IMR-90 (cell line): ENCODE measurements at regions not wholly inside any gene's neighbourhood (a gene's known extent, or its start where the extent isn't known, plus 50 kb on each side); places are given as distances from the start of the nearest gene placed in this dataset.

Experiments used
- ATAC-seq: fragments of 200-7000 bp; cut with Tn5 transposase; 2 replicates; pipeline ENCODE4 v1.9.1; 2020; ENCODE audit warnings: low read depth, mild to moderate bottlenecking, moderate library complexity
- BruUV-seq: library from RNA; stranded (reverse); fragments of 400-500 nt; replicated peaks from 2 replicates; lab custom pipeline; 2021; lab: Mats Ljungman, UMichigan
- CTCF ChIA-PET: fragments of 300-600 bp; formaldehyde crosslinking; extraction: SDS; loops from one replicate; lab custom pipeline; 2021; ENCODE audit warnings: antibody characterized with exemption; lab: Yijun Ruan, JAX
- POLR2A ChIA-PET: fragments of 300-600 bp; sonication (Branson Sonifier 250); formaldehyde crosslinking; loops from one replicate; lab custom pipeline; 2022; ENCODE audit warnings: antibody characterized with exemption; ENCODE audit not compliant: unreplicated experiment; lab: Charles Lee
- DNase-seq: peaks from one replicate; pipeline ENCODE4 v3.0.0; 2013
- H2AFZ ChIP-seq: replicated peaks from 2 replicates; pipeline ENCODE3; 2013; ENCODE audit warnings: low read length, mild to moderate bottlenecking; ENCODE audit not compliant: poor library complexity
- H2AK5ac ChIP-seq: 2 replicates; pipeline ENCODE4 v1.6.1; 2013; ENCODE audit warnings: low read depth, low read length, inconsistent platforms
- H2AK9ac ChIP-seq: replicated peaks from 2 replicates; pipeline ENCODE3; 2013; ENCODE audit warnings: mild to moderate bottlenecking, low read depth, low read length, moderate library complexity; ENCODE audit not compliant: poor library complexity
- H2BK120ac ChIP-seq: 2 replicates; pipeline ENCODE4 v1.6.1; 2013; ENCODE audit warnings: low read depth, low read length, inconsistent platforms
- H2BK15ac ChIP-seq: 3 replicates; pipeline ENCODE4 v1.6.1; 2013; ENCODE audit warnings: low read depth, low read length, inconsistent platforms
- H2BK20ac ChIP-seq: 2 replicates; pipeline ENCODE4 v1.6.1; 2013; ENCODE audit warnings: low read depth, mild to moderate bottlenecking, inconsistent platforms, low read length, moderate library complexity
- H2BK5ac ChIP-seq: 2 replicates; pipeline ENCODE4 v1.6.1; 2013; ENCODE audit warnings: mild to moderate bottlenecking, low read depth, low read length, inconsistent platforms; ENCODE audit not compliant: poor library complexity, severe bottlenecking
- H3K14ac ChIP-seq: replicated peaks from 2 replicates; pipeline ENCODE4 v1.6.1; 2013; ENCODE audit warnings: low read depth, low read length, inconsistent platforms
- H3K18ac ChIP-seq: 2 replicates; pipeline ENCODE4 v1.6.1; 2013; ENCODE audit warnings: low read depth, low read length, control low read depth
- H3K23ac ChIP-seq: 2 replicates; pipeline ENCODE4 v1.6.1; 2013; ENCODE audit warnings: low read depth, low read length, inconsistent platforms
- H3K27ac ChIP-seq: 2 replicates; pipeline ENCODE4 v1.5.1; 2013; ENCODE audit warnings: mild to moderate bottlenecking, control low read depth, low read length; ENCODE audit not compliant: insufficient read depth
- H3K27me3 ChIP-seq: 2 replicates; pipeline ENCODE4 v1.6.1; 2013; ENCODE audit warnings: low read length; ENCODE audit not compliant: control insufficient read depth, insufficient read depth
- H3K36me3 ChIP-seq: 2 replicates; pipeline ENCODE4 v1.6.1; 2013; ENCODE audit warnings: low read length, mixed read lengths; ENCODE audit not compliant: control insufficient read depth, insufficient read depth
- H3K4ac ChIP-seq: 2 replicates; pipeline ENCODE4 v1.6.1; 2013; ENCODE audit warnings: low read depth, low read length, inconsistent platforms
- H3K4me1 ChIP-seq: 2 replicates; pipeline ENCODE4 v1.6.1; 2013; ENCODE audit warnings: low read length, mixed read lengths; ENCODE audit not compliant: control insufficient read depth, insufficient read depth
- H3K4me2 ChIP-seq: 2 replicates; pipeline ENCODE4 v1.6.1; 2013; ENCODE audit warnings: low read depth, mild to moderate bottlenecking, control low read depth, low read length, moderate library complexity
- H3K4me3 ChIP-seq: 2 replicates; pipeline ENCODE4 v1.5.1; 2013; ENCODE audit warnings: low read depth, mild to moderate bottlenecking, control low read depth, low read length, moderate library complexity; ENCODE audit not compliant: insufficient read depth
- H3K56ac ChIP-seq: 2 replicates; pipeline ENCODE4 v1.6.1; 2013; ENCODE audit warnings: low read length, inconsistent platforms; ENCODE audit not compliant: insufficient read depth; ENCODE audit errors: extremely low read depth
- H3K79me1 ChIP-seq, 2 experiments: 2 replicates each; pipeline ENCODE4 v1.6.1; 2013; ENCODE audit warnings: low read length in 2 of 2, inconsistent platforms in 1 of 2, low read depth in 1 of 2
- H3K9ac ChIP-seq: 2 replicates; pipeline ENCODE4 v1.6.1; 2013; ENCODE audit warnings: low read depth, low read length, control low read depth
- H3K9me1 ChIP-seq: 2 replicates; pipeline ENCODE4 v1.6.1; 2013; ENCODE audit warnings: low read length, inconsistent platforms; ENCODE audit not compliant: insufficient read depth
- H3K9me3 ChIP-seq: 2 replicates; pipeline ENCODE4 v1.6.1; 2013; ENCODE audit warnings: low read length; ENCODE audit not compliant: control insufficient read depth, insufficient read depth
- H4K20me1 ChIP-seq: 2 replicates; pipeline ENCODE4 v1.6.1; 2013; ENCODE audit warnings: low read length, inconsistent platforms; ENCODE audit not compliant: insufficient read depth
- H4K5ac ChIP-seq: 2 replicates; pipeline ENCODE4 v1.6.1; 2013; ENCODE audit warnings: mild to moderate bottlenecking, low read depth, low read length, control low read depth
- H4K8ac ChIP-seq, 2 experiments: 2 replicates each; pipeline ENCODE4 v1.6.1; 2013; ENCODE audit warnings: low read depth in 2 of 2, low read length in 2 of 2, control low read depth in 1 of 2, inconsistent platforms in 1 of 2
- H4K91ac ChIP-seq: 2 replicates; pipeline ENCODE4 v1.6.1; 2013; ENCODE audit warnings: low read depth, low read length, inconsistent platforms; ENCODE audit not compliant: insufficient read depth
- BHLHE40 ChIP-seq: fragments of 150-350 bp; IDR thresholded peaks from 2 replicates; pipeline ENCODE4 v1.6.1; 2016; ENCODE audit warnings: mild to moderate bottlenecking, low read depth, low read length
- CEBPB ChIP-seq: IDR thresholded peaks from 2 replicates; pipeline ENCODE4 v1.6.1; 2012; ENCODE audit warnings: low read depth, low read length, improper control_type of control experiment
- CHD1 ChIP-seq: IDR thresholded peaks from 2 replicates; pipeline ENCODE4 v1.6.1; 2012; ENCODE audit warnings: low read depth, low read length, improper control_type of control experiment
- ELK1 ChIP-seq: fragments of 150-350 bp; IDR thresholded peaks from 2 replicates; pipeline ENCODE4 v1.6.1; 2016; ENCODE audit warnings: low read depth, mild to moderate bottlenecking, low read length, moderate library complexity, borderline replicate concordance
- FOS ChIP-seq: fragments of 150-350 bp; IDR thresholded peaks from 2 replicates; pipeline ENCODE4 v1.6.1; 2016; ENCODE audit warnings: low read depth, low read length
- MAFK ChIP-seq: IDR thresholded peaks from 2 replicates; pipeline ENCODE4 v1.6.1; 2012; ENCODE audit warnings: low read depth, low read length, improper control_type of control experiment
- MAZ ChIP-seq: IDR thresholded peaks from 2 replicates; pipeline ENCODE4 v1.6.1; 2012; ENCODE audit warnings: low read depth, mild to moderate bottlenecking, low read length, improper control_type of control experiment, moderate library complexity, borderline replicate concordance
- MXI1 ChIP-seq: IDR thresholded peaks from 2 replicates; pipeline ENCODE4 v1.6.1; 2012; ENCODE audit warnings: low read depth, mild to moderate bottlenecking, low read length, moderate library complexity, borderline replicate concordance
- NFE2L2 ChIP-seq: fragments of 150-350 bp; IDR thresholded peaks from 2 replicates; pipeline ENCODE4 v1.6.1; 2016; ENCODE audit warnings: low read depth, mild to moderate bottlenecking, low read length
- POLR2A ChIP-seq: IDR thresholded peaks from 2 replicates; pipeline ENCODE4 v1.6.1; 2012; ENCODE audit warnings: mild to moderate bottlenecking, low read depth, low read length
- RAD21 ChIP-seq: IDR thresholded peaks from 2 replicates; pipeline ENCODE4 v1.6.1; 2012; ENCODE audit warnings: low read length, improper control_type of control experiment
- RCOR1 ChIP-seq: IDR thresholded peaks from 2 replicates; pipeline ENCODE4 v1.6.1; 2012; ENCODE audit warnings: mild to moderate bottlenecking, low read length, improper control_type of control experiment; ENCODE audit not compliant: insufficient replicate concordance
- RFX5 ChIP-seq: IDR thresholded peaks from 2 replicates; pipeline ENCODE4 v1.8.0; 2012; ENCODE audit warnings: low read depth, mild to moderate bottlenecking, low read length, moderate library complexity
- SMC3 ChIP-seq: fragments of 150-350 bp; IDR thresholded peaks from 2 replicates; pipeline ENCODE4 v1.6.1; 2016; ENCODE audit warnings: low read depth, mild to moderate bottlenecking, antibody characterized with exemption, low read length, moderate library complexity
- USF2 ChIP-seq: fragments of 150-350 bp; IDR thresholded peaks from 2 replicates; pipeline ENCODE4 v1.6.1; 2017; ENCODE audit warnings: mild to moderate bottlenecking, antibody characterized with exemption, low read length, low read depth
- dilution Hi-C: fragments of 300-500 bp; cut with HindIII; formaldehyde crosslinking; loops from one replicate; pipeline ENCODE4 v1.14.3; 2018; ENCODE audit warnings: low sequenced_read_pairs; ENCODE audit not compliant: unreplicated experiment
- in situ Hi-C: fragments of 300-500 bp; cut with MboI; formaldehyde crosslinking; loops from 3 replicates; pipeline ENCODE4 v1.14.3; 2019; ENCODE audit warnings: low sequenced_read_pairs, inconsistent platforms, mixed read lengths
- intact Hi-C: fragments of 100-400 bp; cut with micrococcal nuclease; formaldehyde crosslinking; loops from 2 replicates; pipeline ENCODE4 v1.10.0; 2022

DNA sequence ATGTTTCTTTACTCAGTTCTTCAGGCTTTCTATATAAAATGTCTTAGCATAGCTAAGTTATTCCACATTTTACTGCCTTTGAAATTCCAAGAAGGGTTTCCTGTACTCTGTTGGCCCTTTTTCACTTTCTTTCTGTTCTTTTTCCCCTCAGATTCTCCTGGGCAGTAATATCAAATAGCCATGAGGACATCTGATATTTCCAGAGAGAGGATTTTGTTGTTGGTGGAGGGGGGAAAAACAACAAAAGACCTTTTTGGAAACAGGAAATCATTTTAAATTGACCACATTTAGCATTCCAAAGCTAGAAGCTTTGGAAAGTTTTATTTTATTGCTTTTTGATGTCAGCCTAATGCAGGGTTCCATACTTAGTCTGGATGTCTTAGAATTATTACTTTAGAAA, 445.4 kb downstream of the GJA1 start:
- no peak overlapping the region for H3K14ac ChIP-seq

More for the DNA sequence above, 445.4 kb downstream of the GJA1 start:
- Histone ChIP-seq H3K27ac (no peak overlapping the region), H3K4me1 (peaks cover 15% of the 10 kb centered on the region), H3K9ac (no peak overlapping the region), H2AK5ac (no peak overlapping the region), H2BK20ac (no peak overlapping the region), H3K79me1 (no peaks in the 10 kb centered on the region), H3K56ac (no peak overlapping the region), H3K4me2 (no peak overlapping the region), H3K9me1 (0 out of 2 replicates have a peak, but pooled peaks cover 3% of the 10 kb centered on the region), H4K91ac (no peak overlapping the region), H2AFZ (no peak overlapping the region), H2BK5ac (no peak overlapping the region), H3K36me3 (no peaks in the 10 kb centered on the region), H3K27me3 (no peaks in the 10 kb centered on the region), H3K9me3 (no peaks in the 10 kb centered on the region), H4K8ac (no peak overlapping the region), H4K20me1 (no peaks in the 10 kb centered on the region), H3K18ac (peak overlapping the region; percentile 62; the same call in 1 of the 2 replicates), H2BK120ac (no peak overlapping the region), H3K4ac (no peak overlapping the region), H3K4me3 (no peak overlapping the region), H3K23ac (no peak overlapping the region), H4K5ac (no peak overlapping the region), H2BK15ac (no peak overlapping the region), H2AK9ac (no peak overlapping the region)
- in situ Hi-C loops, result no loop called here
- intact Hi-C loops, result loop anchor here (10.0 kb wide), 1 partner anchor 134 kb away; no protein-coding TSS in a partner anchor
- POLR2A ChIA-PET, result no interaction called here
- ATAC-seq (no peak), DNase-seq (no peak)
- dilution Hi-C loops, result no loop called here
- BruUV-seq, result no TSS peak
- CTCF ChIA-PET, result no interaction called here
- TF ChIP-seq SMC3, result no peak
- TF ChIP-seq RCOR1, result no peak
- no peak for TF ChIP-seq CHD1
- no peak for TF ChIP-seq USF2
- no peak for TF ChIP-seq RAD21
- TF ChIP-seq RFX5, result no peak
- no peak for TF ChIP-seq ELK1
- TF ChIP-seq NFE2L2, result no peak
- TF ChIP-seq MAZ, result no peak
- TF ChIP-seq BHLHE40, result no peak
- no peak for TF ChIP-seq POLR2A
- TF ChIP-seq FOS, result no peak
- no peak for TF ChIP-seq CEBPB
- TF ChIP-seq MXI1, result no peak
- TF ChIP-seq MAFK, result no peak
